ENCODE measurements at regions not wholly inside any gene's neighbourhood (a gene's known extent, or its start where the extent isn't known, plus 50 kb on each side); places are given as distances from the start of the nearest gene placed in this dataset.
"Not testable (repeated sequence)": the region's sequence is repeated elsewhere in the genome, so short reads cannot be mapped to it uniquely, and the experiment has no call there.

GRCh38 chr3:164004205-164004604 is 1074.1 kb downstream of the SI start:
- TF ChIP-seq, protein P1, sequence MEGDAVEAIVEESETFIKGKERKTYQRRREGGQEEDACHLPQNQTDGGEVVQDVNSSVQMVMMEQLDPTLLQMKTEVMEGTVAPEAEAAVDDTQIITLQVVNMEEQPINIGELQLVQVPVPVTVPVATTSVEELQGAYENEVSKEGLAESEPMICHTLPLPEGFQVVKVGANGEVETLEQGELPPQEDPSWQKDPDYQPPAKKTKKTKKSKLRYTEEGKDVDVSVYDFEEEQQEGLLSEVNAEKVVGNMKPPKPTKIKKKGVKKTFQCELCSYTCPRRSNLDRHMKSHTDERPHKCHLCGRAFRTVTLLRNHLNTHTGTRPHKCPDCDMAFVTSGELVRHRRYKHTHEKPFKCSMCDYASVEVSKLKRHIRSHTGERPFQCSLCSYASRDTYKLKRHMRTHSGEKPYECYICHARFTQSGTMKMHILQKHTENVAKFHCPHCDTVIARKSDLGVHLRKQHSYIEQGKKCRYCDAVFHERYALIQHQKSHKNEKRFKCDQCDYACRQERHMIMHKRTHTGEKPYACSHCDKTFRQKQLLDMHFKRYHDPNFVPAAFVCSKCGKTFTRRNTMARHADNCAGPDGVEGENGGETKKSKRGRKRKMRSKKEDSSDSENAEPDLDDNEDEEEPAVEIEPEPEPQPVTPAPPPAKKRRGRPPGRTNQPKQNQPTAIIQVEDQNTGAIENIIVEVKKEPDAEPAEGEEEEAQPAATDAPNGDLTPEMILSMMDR (IDR thresholded peaks at IDR 0.05), result no peak
- Histone ChIP-seq H3K4me1 (no peaks in the 10 kb centered on the region), H3K9me3 (no peaks in the 10 kb centered on the region), H3K27ac (no peak overlapping the region), H3K4me3 (no peak overlapping the region), H3K36me3 (ENCODE audit: insufficient read depth in 1 of 2, low read depth in 1 of 2) (no peaks in the 10 kb centered on the region), H3K27me3 (ENCODE audit: insufficient read depth in 3 of 3, low read length in 2 of 3) (no peaks in the 10 kb centered on the region)
- intact Hi-C loops (cut with DNase I), result no loop called here
- DNase-seq, result no peak
- WGBS, 3 donors, result 86 to 93% (median 87%) methylated on average over 22 of the region's 22 CpGs
- ATAC-seq, result no peak

DNA sequence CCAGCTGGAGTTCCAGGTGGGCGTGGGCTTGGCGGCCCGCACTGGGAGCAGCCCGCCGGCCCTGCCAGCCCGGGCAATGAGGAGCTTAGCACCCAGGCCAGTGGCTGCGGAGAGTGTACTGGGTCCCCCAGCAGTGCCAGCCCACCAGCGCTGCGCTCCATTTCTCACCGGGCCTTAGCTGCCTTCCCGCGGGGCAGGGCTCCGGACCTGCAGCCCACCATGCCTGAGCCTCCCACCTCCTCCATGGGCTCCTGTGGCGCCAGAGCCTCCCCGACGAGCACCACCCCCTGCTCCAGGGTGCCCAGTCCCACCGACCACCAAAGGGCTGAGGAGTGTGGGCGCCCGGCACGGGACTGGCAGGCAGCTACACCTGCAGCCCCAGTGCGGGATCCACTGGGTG is 1075.3 kb downstream of the SI start:
- H3K4me1 ChIP-seq; H3K9me3 ChIP-seq; H3K4me3 ChIP-seq; intact Hi-C loops (cut with DNase I); H3K27ac ChIP-seq; ATAC-seq; DNase-seq; H3K27me3 ChIP-seq (ENCODE audit: insufficient read depth in 3 of 3, low read length in 2 of 3); H3K36me3 ChIP-seq (ENCODE audit: insufficient read depth in 1 of 2, low read depth in 1 of 2): not testable (repeated sequence)
- WGBS, 3 donors, result 91 to 98% (median 95%) methylated on average over 14 to 21 of the region's 21 CpGs

DNA sequence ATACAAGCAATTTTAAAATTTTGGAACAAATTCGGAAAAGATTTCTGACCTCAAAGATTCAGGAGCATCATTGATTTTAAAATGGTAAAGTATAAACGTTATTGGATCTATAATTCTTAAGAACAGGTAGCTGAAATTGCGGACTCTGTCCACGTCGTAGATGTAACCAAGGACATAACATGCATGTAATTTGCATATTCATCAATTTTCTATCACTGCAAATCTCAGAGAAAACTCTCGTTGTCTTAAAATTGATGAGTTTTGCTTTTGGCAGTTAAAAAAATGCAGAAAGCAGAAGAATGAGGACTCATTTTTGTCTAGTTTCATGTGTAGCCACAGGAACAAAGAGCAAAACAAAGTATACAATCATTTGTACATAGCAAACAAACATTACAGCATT is 1094.4 kb downstream of the SI start:
- H3K36me3 ChIP-seq (ENCODE audit: insufficient read depth in 1 of 2, low read depth in 1 of 2), result no peaks in the 10 kb centered on the region
- TF ChIP-seq, protein P1 (IDR thresholded peaks at IDR 0.05), result no peak
- H3K4me1 ChIP-seq, result no peaks in the 10 kb centered on the region
- H3K27ac ChIP-seq, result no peak overlapping the region
- H3K4me3 ChIP-seq, result no peak overlapping the region
- ATAC-seq (no peak), DNase-seq (no peak)
- intact Hi-C loops (cut with DNase I), result no loop called here
- no peaks in the 10 kb centered on the region for H3K27me3 ChIP-seq (ENCODE audit: insufficient read depth in 3 of 3, low read length in 2 of 3)
- H3K9me3 ChIP-seq, result no peaks in the 10 kb centered on the region
- WGBS, 3 donors, result 79 to 88% (median 81%) methylated on average over 6 of the region's 6 CpGs

DNA sequence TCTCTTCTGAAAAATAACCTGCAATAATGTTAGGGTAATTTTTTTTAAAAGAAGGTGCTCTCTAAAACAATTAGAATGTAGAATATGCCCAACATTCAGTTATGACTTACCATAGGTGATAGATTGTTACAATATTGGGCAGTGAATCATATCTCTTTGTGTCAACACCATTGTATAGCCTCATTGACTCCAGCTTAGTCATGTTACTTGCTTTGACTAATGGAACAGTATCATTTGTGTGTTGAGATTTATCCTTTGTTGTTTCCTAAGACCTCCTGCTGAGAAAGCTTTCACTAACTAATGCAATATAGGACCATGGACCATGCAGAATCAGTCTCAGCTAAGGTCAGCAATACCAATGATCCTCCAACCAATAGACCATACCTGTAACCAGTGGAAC is 1106.4 kb downstream of the SI start:
- no peaks in the 10 kb centered on the region for H3K36me3 ChIP-seq (ENCODE audit: insufficient read depth in 1 of 2, low read depth in 1 of 2)
- H3K27me3 ChIP-seq (ENCODE audit: insufficient read depth in 3 of 3, low read length in 2 of 3), result no peaks in the 10 kb centered on the region
- no peak for DNase-seq
- no peak for ATAC-seq
- intact Hi-C loops (cut with DNase I), result no loop called here
- no peak overlapping the region for H3K27ac ChIP-seq
- H3K4me1 ChIP-seq, result no peaks in the 10 kb centered on the region
- TF ChIP-seq, protein P1 (IDR thresholded peaks at IDR 0.05), result no peak
- no peak overlapping the region for H3K4me3 ChIP-seq
- H3K9me3 ChIP-seq, result no peaks in the 10 kb centered on the region

- TF ChIP-seq, protein P1 (IDR thresholded peaks at IDR 0.05), result no peak
- no peak for DNase-seq
- no peak overlapping the region for H3K27ac ChIP-seq
- no peaks in the 10 kb centered on the region for H3K9me3 ChIP-seq
- no peaks in the 10 kb centered on the region for H3K27me3 ChIP-seq (ENCODE audit: insufficient read depth in 3 of 3, low read length in 2 of 3)
- no peaks in the 10 kb centered on the region for H3K36me3 ChIP-seq (ENCODE audit: insufficient read depth in 1 of 2, low read depth in 1 of 2)
- ATAC-seq, result no peak
- H3K4me1 ChIP-seq, result no peaks in the 10 kb centered on the region
- intact Hi-C loops (cut with DNase I), result no loop called here
- no peak overlapping the region for H3K4me3 ChIP-seq
Observed at GRCh38 chr3:163957072-163957471, 1121.2 kb downstream of the SI start.

Measured in psoas muscle (tissue), 7 donors.